K562 (cell line): ENCODE measurements at regions not wholly inside any gene's neighbourhood (a gene's known extent, or its start where the extent isn't known, plus 50 kb on each side); places are given as distances from the start of the nearest gene placed in this dataset.

Experiments
- NCOA1 ChIP-seq: fragments of 450-650 bp; IDR thresholded peaks from 2 replicates; pipeline ENCODE4 v1.6.1; 2016; ENCODE audit warnings: low read depth
- RFX1 ChIP-seq: fragments of 450-650 bp; IDR thresholded peaks from 2 replicates; pipeline ENCODE4 v1.6.1; 2016; ENCODE audit warnings: mild to moderate bottlenecking, moderate library complexity

GRCh38 chr3:174430986-174431385, 428.1 kb upstream of the NAALADL2 start:
- no peak for TF ChIP-seq NCOA1
- no peak for TF ChIP-seq RFX1
